ENCODE measurements at regions not wholly inside any gene's neighbourhood (a gene's known extent, or its start where the extent isn't known, plus 50 kb on each side); places are given as distances from the start of the nearest gene placed in this dataset.

- TF ChIP-seq CTCF (IDR thresholded peaks at IDR 0.05; ENCODE audit: unreplicated experiment) = no peak
- DNase-seq (ENCODE audit: low spot score) = no peak
- no peaks in the 10 kb centered on the region for H3K27me3 Mint-ChIP-seq (ENCODE audit: unreplicated experiment)
- H3K4me3 Mint-ChIP-seq (ENCODE audit: unreplicated experiment) = no peak overlapping the region
- H3K36me3 Mint-ChIP-seq (ENCODE audit: low read depth, unreplicated experiment) = no peaks in the 10 kb centered on the region
- no peaks in the 10 kb centered on the region for H3K4me1 Mint-ChIP-seq (ENCODE audit: unreplicated experiment)
- H3K27ac Mint-ChIP-seq (ENCODE audit: unreplicated experiment) = no peak overlapping the region
- no peaks in the 10 kb centered on the region for H3K9me3 Mint-ChIP-seq (ENCODE audit: unreplicated experiment)
Observed at GRCh38 chr5:174295702-174296436, 250.4 kb downstream of the NSG2 start.

GRCh38 chr5:174300118-174300940 is 254.8 kb downstream of the NSG2 start:
- Mint-ChIP-seq H3K4me3 (ENCODE audit: unreplicated experiment) (no peak overlapping the region), H3K27ac (ENCODE audit: unreplicated experiment) (no peak overlapping the region), H3K4me1 (ENCODE audit: unreplicated experiment) (no peaks in the 10 kb centered on the region)

GRCh38 chr5:174300941-174301761 is 255.6 kb downstream of the NSG2 start:
- Mint-ChIP-seq H3K27ac (ENCODE audit: unreplicated experiment) (no peak overlapping the region), H3K4me1 (ENCODE audit: unreplicated experiment) (no peaks in the 10 kb centered on the region), H3K27me3 (ENCODE audit: unreplicated experiment) (peaks cover 3% of the 10 kb centered on the region), H3K9me3 (ENCODE audit: unreplicated experiment) (no peaks in the 10 kb centered on the region), H3K4me3 (ENCODE audit: unreplicated experiment) (no peak overlapping the region), H3K36me3 (ENCODE audit: low read depth, unreplicated experiment) (no peaks in the 10 kb centered on the region)
- TF ChIP-seq CTCF (IDR thresholded peaks at IDR 0.05; ENCODE audit: unreplicated experiment) = no peak
- DNase-seq (ENCODE audit: low spot score) = no peak

More at GRCh38 chr5:174300118-174300940, 254.8 kb downstream of the NSG2 start:
- no peak for DNase-seq (ENCODE audit: low spot score)
- TF ChIP-seq CTCF (IDR thresholded peaks at IDR 0.05; ENCODE audit: unreplicated experiment) = no peak
- Mint-ChIP-seq H3K9me3 (ENCODE audit: unreplicated experiment) (no peaks in the 10 kb centered on the region), H3K27me3 (ENCODE audit: unreplicated experiment) (peaks cover 3% of the 10 kb centered on the region), H3K36me3 (ENCODE audit: low read depth, unreplicated experiment) (no peaks in the 10 kb centered on the region)

- no peak overlapping the region for H3K27ac Mint-ChIP-seq (ENCODE audit: unreplicated experiment)
- H3K27me3 Mint-ChIP-seq (ENCODE audit: unreplicated experiment) = peaks cover 3% of the 10 kb centered on the region
- DNase-seq (ENCODE audit: low spot score) = no peak
Observed at GRCh38 chr5:174301848-174302625, 256.5 kb downstream of the NSG2 start.

More at GRCh38 chr5:174301848-174302625, 256.5 kb downstream of the NSG2 start:
- no peaks in the 10 kb centered on the region for H3K9me3 Mint-ChIP-seq (ENCODE audit: unreplicated experiment)
- H3K4me1 Mint-ChIP-seq (ENCODE audit: unreplicated experiment) = no peaks in the 10 kb centered on the region
- H3K4me3 Mint-ChIP-seq (ENCODE audit: unreplicated experiment) = no peak overlapping the region
- no peak for TF ChIP-seq CTCF (IDR thresholded peaks at IDR 0.05; ENCODE audit: unreplicated experiment)
- no peaks in the 10 kb centered on the region for H3K36me3 Mint-ChIP-seq (ENCODE audit: low read depth, unreplicated experiment)
